ENCODE measurements at regions not wholly inside any gene's neighbourhood (a gene's known extent, or its start where the extent isn't known, plus 50 kb on each side); places are given as distances from the start of the nearest gene placed in this dataset.
"Not testable (repeated sequence)": the region's sequence is repeated elsewhere in the genome, so short reads cannot be mapped to it uniquely, and the experiment has no call there.

DNA sequence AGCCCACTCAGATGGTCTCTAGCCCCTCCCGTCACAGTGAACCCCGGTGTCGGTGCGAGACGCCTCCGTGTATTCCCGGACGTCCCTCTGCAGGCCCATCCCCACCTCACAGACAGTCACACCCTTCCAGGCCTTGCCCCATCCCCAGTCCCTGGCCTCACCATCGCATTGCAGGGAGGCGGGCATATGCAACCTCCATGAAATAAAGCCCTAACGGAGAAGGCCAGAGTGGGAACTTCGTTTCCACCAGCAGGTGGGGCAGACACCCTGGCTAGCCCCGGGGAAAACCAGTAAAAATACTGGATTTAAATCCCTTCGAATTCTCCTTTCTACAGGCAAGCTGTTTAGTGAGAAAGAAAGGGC, 154.3 kb downstream of the TMEM121 start:
- DNase-seq: not testable (repeated sequence)

DNA sequence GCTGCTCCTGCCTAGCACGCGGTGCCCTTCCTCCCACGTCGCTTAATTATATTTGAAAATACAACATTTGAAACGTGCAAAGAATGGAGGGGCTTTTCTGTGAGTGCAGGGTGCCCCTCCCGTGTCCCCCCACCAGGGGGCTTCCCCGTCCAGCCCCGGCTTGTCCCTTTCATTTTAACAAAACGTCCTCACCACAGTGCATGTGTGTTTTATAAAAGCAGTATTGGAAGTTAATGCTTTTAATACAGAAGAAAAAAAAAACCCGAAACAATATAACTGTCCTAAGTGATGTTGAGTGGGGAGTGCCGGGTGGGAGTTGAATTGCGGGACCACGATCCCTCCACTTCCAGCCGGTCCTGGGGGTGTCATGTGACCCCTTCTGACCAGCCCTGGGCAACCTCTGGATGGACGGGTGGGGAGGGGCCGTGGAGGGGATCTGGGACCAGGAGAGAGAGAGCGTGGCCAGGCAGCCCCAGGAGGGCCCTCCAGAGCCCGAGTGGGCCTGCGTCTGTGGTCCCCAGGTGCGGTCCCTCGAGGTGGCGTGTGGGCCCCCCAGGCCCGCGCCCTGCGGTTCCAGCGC, 155.3 kb downstream of the TMEM121 start:
- not testable (repeated sequence) for DNase-seq

- not testable (repeated sequence) for DNase-seq
Measured at GRCh38 chr14:105682442-105682841, 156.1 kb downstream of the TMEM121 start.

GRCh38 chr14:105682956-105683570, 156.7 kb downstream of the TMEM121 start:
- DNase-seq: no peak

DNA sequence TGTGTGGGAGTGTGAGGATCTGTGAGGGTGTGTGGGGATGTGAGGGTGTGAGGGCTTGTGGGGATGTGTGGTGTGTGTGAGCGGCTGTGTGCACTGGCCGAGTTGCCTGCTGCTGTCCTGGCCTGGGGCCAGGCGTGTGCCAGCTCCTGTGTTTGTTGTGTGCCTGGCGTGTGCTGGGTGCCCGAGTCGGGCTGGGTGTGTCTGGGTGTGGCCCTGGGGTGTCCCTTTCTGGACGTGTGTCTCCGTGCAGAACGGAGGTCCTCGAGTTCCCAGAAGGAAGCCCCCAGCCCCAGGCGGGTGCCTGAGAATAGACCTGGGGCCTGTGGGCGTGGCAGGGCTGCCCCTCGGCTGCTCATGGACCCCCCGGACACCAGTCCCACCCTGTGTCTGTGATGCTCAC, 157.7 kb downstream of the TMEM121 start:
- not testable (repeated sequence) for DNase-seq

DNA sequence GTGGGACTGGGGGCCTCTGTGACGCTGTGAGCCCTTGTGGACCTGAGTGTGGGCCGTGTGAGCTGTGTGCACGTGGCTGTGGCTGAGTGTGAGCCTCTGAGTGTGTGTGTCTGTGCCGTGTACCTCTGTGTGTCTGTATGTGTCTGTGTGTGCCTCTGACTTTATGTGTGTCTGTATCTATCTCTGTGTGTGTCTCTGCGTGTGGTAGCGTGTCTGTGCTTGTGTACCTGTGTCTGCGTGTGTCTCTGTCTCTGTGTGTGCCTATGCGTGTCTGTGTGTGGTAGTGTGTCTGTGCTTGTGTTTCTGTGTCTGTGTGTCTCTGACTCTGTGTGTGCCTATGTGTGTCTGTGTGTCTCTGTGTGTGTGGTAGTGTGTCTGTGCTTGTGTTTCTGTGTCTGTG, 158.2 kb downstream of the TMEM121 start:
- not testable (repeated sequence) for DNase-seq

DNA sequence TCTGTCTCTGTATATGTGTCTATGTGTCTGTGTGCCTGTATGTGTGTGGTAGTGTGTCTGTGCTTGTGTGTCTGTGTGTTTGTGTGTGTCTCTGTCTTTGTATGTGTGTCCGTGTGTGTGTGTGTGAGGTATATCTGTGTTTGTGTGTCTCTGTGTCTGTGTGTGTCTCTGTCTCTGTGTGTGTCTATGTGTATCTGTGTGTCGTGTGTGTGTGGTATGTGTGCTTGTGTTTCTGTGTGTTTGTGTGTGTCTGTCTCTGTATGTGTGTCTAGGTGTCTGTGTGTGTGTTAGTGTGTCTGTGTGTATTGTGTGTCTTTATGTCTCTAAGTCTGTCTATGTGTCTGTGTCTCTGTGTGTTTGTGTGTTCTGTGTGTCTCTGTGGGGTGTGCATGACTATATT, 158.6 kb downstream of the TMEM121 start:
- DNase-seq: no peak

GRCh38 chr14:105685605-105686004, 159.2 kb downstream of the TMEM121 start:
- DNase-seq: not testable (repeated sequence)

DNA sequence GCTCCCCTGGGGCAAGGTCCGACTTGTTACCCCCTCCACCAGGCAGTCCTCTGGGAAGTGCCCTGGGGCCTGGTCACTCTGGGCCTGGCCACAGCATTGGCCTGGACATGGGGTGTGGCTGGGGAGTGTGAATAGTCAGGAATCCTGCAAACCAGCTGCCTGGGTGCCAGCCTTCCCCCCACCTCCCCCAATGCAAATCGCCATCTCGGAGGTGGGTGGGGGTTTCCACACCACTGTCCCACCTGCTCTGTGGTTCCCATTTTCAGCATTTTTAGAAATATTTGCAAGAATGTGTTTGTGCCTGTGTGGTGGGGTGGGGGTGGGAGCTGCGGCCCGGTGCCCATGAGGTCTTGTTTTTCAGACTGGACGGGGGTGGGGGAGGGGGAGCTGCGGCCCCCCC, 159.7 kb downstream of the TMEM121 start:
- DNase-seq: not testable (repeated sequence)

DNA sequence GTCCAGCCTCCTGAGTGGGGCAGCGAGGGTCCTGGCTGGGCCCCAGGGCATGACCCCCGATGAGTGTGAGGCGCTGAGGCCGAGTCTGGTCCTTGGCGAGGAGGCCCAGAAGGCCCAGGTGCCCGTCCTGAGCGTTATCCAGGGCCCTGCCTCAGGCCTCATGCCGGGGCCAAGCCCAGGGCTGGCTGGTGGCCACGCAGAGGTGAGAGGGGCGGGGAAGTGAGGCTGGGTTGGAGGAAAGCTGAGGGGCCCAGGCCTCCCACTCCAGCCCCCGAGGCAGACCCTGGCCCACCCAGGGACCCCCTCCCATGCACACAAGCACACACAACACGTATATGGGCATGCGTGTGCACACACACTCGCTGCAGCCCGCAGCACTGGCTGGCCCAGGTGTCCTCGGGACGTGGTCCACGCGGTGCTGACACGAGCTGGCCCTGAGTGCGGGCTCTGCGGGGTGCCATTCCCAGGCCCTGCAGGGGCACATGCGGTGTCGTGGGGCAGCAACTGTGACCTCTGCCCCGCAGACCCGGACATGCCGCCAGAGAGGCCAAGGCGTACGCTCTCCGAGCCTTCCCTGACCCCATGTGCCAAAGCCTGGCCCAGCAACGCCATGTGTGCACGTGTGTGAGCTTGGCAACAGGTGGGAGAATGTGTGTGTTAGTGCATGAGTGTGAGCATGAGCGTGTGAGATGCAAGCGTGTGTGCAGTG, 160.2 kb downstream of the TMEM121 start:
- not testable (repeated sequence) for DNase-seq

DNA sequence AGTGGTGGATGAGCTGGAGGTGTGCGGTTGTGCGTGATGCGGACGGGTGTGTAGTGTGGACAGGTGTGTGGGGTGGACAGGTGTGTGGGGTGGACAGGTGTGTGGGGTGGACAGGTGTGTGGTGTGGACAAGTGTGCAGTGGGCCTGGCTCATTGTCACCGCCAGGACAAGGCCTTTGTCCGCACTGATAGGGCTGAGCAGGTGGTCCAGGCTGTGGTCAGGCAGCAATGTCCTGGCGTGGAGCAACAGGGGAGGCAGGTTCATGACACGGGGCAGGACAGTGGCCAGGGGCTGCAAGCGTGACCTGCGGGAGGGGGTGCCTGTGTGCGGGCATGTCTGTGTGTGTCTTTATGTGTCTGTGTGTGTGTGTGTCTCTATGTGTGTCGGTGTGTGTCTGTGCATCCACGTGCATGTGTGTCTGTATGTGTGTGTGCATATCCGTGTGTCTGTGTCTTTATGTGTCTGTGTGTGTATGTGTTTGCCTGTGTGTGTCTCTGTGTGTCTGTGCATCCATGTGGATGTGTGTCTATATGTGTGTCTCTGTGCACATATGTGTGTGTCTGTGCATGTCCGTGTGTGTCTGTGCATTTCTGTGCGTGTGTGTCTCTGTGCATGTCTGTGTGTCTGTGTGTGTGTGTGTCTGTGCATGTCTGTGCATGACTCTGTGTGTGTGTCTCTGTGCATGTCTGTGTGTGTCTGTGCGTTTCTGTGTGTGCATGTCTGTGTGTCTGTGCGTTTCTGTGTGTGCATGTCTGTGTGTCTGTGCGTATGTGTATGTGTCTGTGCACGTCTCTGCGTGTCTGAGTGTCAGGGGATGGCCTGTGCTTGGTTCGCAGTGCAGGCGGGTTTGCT, 161.0 kb downstream of the TMEM121 start:
- not testable (repeated sequence) for DNase-seq

GRCh38 chr14:105688023-105688351, 161.6 kb downstream of the TMEM121 start:
- not testable (repeated sequence) for DNase-seq

DNA sequence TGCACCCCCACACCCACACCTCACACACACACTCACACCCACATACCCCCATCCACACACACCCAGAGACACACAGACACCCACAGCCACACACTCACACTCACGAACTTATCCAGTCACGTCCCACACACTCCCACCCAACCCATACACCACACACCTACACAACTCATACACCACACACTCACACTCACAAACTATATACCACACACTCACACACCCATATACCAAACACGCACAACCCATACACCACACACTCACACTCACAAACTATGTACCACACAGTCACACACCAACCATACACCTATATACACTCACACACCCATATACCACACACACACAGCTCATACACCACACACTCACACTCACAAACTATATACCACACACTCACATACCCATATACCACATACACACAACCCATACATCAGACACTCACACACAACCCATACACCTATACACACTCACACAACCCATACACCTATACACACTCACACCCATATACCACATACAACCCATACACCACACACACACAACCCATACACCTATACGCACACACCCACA, 162.4 kb downstream of the TMEM121 start:
- DNase-seq: not testable (repeated sequence)

DNA sequence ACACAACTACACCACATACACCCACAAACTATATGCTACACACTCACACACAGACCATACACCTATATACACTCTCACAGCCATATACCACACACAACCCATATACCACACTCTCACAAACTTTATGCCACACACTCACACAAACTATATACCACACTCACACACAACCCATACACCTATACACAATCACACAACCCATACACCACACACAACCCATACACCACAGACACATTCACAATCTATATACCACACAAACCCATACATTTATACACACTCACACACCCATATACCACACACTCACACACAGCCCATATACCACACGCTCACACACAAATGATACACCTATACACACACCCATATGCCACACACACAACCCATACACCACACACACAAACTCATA, 163.3 kb downstream of the TMEM121 start:
- DNase-seq: no peak

GRCh38 chr14:105690671-105691070, 164.3 kb downstream of the TMEM121 start:
- DNase-seq: no peak

- not testable (repeated sequence) for DNase-seq
Measured at GRCh38 chr14:105691321-105692109, 165.1 kb downstream of the TMEM121 start.

DNA sequence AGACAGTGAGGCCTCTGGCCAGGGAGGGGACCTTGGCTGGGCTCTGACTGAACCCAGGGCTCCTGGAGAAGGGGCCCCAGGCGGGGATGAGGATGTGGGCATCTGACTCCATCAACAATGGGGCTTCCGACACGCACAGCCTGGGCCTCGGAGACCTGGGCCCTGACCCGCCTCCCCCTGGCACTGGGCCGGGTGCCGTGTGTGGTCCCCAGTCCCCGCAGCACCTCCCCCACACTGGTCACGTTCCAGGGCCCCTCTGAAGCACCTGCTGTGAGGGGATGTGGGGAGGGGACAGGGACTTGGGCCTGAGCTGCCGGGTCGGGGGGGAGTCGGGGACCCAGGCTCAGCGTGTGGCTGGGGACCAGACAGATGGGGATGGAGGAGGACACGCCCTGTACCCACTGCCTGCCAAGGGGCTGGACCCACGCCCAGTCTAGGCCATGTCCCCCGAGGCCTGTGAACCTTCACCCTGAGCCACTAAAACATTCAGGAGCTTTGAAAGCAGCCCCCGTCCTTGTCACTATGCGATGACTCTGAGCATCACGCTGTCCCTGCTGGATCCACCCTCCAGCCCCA, 165.8 kb downstream of the TMEM121 start:
- DNase-seq: not testable (repeated sequence)

DNA sequence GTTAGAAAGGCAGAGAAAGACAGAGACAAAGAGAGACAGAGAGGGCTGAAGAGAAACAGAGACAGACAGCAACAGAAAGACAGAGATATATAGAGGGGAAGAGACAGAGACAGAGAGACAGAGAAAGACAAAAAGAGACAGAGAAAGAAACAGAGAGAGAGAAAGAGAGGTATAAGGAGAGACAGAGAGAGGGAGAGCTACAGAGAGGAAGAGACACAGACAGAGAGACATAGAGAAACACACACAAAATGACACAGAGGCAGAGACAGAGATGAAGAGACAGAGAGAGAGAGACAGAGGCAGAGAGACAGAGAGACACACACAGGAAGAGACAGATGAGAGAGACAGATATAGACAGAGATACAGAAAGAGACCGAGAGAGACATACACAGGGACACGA, 168.6 kb downstream of the TMEM121 start:
- DNase-seq: no peak

DNA sequence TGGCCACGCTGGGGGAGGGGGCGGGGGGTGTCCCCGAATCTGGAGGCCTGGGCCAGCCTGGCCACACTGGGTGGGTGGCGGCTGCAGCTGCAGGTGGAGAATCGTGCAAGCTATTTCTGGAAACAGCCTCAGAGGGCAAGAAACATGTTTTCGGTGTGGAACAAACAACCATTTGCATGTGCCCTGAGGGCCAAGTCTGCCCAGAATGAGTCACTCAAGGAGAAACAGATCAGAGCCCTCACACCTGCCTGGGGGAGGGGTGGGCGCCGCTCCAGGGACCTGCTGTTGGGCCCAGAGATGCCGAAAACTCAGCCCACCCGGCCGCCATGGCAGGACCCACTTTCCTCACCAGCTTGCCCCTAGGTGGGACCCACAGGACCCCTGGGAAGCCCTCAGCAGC, 170.0 kb downstream of the TMEM121 start:
- DNase-seq: not testable (repeated sequence)

DNA sequence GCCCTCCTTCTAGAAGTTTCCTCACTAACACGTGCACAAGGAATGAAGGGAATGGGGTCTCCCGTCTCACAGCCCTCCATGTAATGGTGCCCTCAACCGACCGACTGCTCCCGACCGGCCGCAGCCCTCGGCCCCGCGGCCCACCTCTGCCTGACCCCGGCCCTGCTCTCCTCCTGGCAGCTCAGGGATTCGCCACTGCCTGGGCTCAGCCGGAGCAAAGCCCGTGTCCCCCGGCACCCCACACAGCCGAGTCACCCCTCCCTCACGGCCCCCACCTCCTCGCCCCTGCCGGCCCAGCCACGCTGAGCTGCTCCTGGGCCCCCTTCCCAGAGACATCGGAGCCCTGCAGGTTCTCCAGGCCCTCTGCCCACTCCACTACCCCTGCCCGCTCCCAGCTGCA, 171.0 kb downstream of the TMEM121 start:
- DNase-seq: not testable (repeated sequence)

DNA sequence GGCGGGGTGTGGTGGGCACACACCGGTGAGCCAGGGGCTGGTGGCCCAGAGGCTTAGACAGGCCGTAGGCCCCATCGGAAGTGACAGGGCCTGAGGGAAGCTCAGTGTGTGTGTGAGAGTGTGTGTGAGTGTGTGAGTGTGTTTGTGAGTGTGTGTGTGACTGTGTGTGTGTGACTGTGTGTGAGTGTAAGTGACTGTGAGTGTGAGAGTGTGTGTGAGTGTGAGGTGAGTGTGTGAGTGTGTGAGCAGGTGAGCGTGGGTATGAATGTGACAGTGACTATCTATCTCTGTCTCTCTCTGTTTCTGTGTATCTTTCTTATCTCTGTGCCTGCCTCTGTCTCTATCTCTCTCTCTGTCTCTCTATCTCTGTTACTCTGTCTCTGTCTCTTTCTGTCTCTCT, 171.6 kb downstream of the TMEM121 start:
- DNase-seq: not testable (repeated sequence)

Measured in stimulated activated CD8-positive, alpha-beta memory T cell treated with anti-CD3 and anti-CD28 coated beads, Interleukin-4, amount 100 ng/mL, for 48 hours (primary cell).